ENCODE measurements at regions not wholly inside any gene's neighbourhood (a gene's known extent, or its start where the extent isn't known, plus 50 kb on each side); places are given as distances from the start of the nearest gene placed in this dataset.

DNA sequence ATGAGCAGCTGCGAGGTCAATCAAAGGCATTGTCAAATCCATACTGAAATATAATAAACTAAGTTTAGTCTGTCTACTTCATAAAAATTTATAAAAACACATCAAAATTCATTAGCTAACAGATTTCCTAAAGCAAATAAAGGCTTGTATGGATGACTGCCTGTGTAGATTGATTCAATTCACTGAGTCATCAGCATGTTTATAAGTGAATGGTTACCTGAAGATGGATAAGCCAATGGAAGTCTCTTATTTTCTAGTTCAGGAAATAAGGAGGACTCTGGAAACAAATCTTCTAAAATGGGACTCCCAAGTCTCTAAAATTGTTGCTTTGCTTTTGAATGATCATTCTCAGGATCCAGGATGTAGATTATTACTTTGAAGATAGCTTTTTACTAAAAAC, 57.0 kb upstream of the HNRNPA3 start:
- TF ChIP-seq POLR2A (IDR thresholded peaks at IDR 0.05), result no peak
- TF ChIP-seq, protein P1, sequence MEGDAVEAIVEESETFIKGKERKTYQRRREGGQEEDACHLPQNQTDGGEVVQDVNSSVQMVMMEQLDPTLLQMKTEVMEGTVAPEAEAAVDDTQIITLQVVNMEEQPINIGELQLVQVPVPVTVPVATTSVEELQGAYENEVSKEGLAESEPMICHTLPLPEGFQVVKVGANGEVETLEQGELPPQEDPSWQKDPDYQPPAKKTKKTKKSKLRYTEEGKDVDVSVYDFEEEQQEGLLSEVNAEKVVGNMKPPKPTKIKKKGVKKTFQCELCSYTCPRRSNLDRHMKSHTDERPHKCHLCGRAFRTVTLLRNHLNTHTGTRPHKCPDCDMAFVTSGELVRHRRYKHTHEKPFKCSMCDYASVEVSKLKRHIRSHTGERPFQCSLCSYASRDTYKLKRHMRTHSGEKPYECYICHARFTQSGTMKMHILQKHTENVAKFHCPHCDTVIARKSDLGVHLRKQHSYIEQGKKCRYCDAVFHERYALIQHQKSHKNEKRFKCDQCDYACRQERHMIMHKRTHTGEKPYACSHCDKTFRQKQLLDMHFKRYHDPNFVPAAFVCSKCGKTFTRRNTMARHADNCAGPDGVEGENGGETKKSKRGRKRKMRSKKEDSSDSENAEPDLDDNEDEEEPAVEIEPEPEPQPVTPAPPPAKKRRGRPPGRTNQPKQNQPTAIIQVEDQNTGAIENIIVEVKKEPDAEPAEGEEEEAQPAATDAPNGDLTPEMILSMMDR (IDR thresholded peaks at IDR 0.05 in 4 of 5, conservative IDR thresholded peaks at IDR 0.05 in 1 of 5), result no peak
- ATAC-seq, result no peak
- intact Hi-C loops (cut with DNase I; ENCODE audit: low total_unique reads), result no loop called here
- Histone ChIP-seq H3K27ac (no peak overlapping the region), H3K27me3 (no peaks in the 10 kb centered on the region), H3K36me3 (no peaks in the 10 kb centered on the region), H3K9me3 (no peaks in the 10 kb centered on the region), H3K4me1 (no peaks in the 10 kb centered on the region), H3K4me3 (no peak overlapping the region)
- DNase-seq, result no peak
- in situ Hi-C loops (cut with MboI; ENCODE audit: low sequenced_read_pairs in 4 of 4), result loop anchor here (25.0 kb wide), 3 partner anchors 457 to 1018 kb away; partner anchors contain the start of gene HOXD8 (in 2 of the 4)

DNA sequence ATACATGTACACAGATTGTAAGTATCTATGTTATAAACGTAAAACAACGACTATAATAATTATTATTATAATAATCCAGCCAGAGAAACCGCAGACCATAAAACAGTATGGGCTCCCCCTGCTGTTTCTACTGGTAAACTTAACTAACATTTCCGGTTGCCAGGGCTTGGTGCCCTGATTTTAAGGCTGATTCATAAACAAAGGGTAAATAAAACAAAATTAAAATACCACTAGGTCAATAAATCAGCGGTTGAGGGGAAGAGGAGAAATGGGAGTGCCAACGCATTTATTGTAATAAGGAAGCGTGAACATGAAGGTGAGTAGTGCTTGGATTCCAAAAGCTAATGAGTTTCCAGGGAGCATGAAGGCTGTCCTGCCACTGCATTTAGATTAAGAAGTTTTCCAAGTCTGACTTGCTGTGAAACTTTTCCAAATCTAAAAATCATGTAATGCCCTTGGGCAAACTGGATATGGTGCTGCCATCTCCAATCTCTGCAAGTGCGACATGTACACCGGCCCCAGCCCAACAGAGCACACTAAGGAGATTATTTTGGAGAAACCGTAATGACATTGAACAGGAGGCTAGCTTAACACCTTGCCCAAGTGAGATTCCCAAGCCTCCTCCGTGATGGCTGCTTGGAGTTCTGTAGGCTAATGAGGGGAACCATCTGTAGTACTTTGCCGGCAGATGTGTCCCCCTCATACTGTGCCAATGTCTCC, 50.7 kb upstream of the HNRNPA3 start:
- Histone ChIP-seq H3K27me3 (no peaks in the 10 kb centered on the region), H3K4me1 (peaks cover 16 to 23% of the 10 kb centered on the region in 2 donors), H3K27ac (no peak overlapping the region), H3K9me3 (no peaks in the 10 kb centered on the region), H3K36me3 (no peaks in the 10 kb centered on the region), H3K4me3 (no peak overlapping the region)
- TF ChIP-seq, protein P1 (IDR thresholded peaks at IDR 0.05 in 4 of 5, conservative IDR thresholded peaks at IDR 0.05 in 1 of 5), result peak in 3 of 5 experiments; percentile 10 to 55 (median 43)
- TF ChIP-seq POLR2A (IDR thresholded peaks at IDR 0.05), result no peak
- ATAC-seq (no peak), DNase-seq (no peak)
- in situ Hi-C loops (cut with MboI; ENCODE audit: low sequenced_read_pairs in 4 of 4) (loop anchor here (5.0 to 25.0 kb wide), 10 partner anchors 103 to 1025 kb away; partner anchors contain the start of genes HOXD8 (in 2 of the 4) and NFE2L2 (in 1 of the 4)), intact Hi-C loops (cut with DNase I; ENCODE audit: low total_unique reads) (loop anchor here (10.0 kb wide), 1 partner anchor 593 kb away; no protein-coding TSS in a partner anchor)

MicroRNAs in the stretch of these regions (microRNA counts, 767-probe panel; counts per million panel counts)
- 356 to 448 counts per million in 2 donors for microRNA hsa-miR-1246

Small RNAs in the stretch of these regions (microRNA-seq; reads per million reads assigned to microRNA genes)
- gene MIR1246 (ENCODE audit: borderline replicate concordance in 2 of 2), result 0 reads per million in 2 donors
